DOHH2 (cell line): ENCODE measurements at regions not wholly inside any gene's neighbourhood (a gene's known extent, or its start where the extent isn't known, plus 50 kb on each side); places are given as distances from the start of the nearest gene placed in this dataset.

Experiments used
- EZH2phosphoT487 ChIP-seq: fragments of 200-600 bp; sonication (generic); IDR thresholded peaks from 2 replicates; pipeline ENCODE4 v1.6.1; 2017; ENCODE audit warnings: borderline replicate concordance, mild to moderate bottlenecking, antibody characterized with exemption, low read length, moderate library complexity, mixed read lengths
- TF ChIP-seq, protein P1 (sequence below): fragments of 200-600 bp; sonication (generic); IDR thresholded peaks from one replicate; pipeline ENCODE4 v1.5.1; 2014; ENCODE audit warnings: antibody characterized with exemption, mild to moderate bottlenecking, low read depth, low read length; ENCODE audit not compliant: poor library complexity, severe bottlenecking

DNA sequence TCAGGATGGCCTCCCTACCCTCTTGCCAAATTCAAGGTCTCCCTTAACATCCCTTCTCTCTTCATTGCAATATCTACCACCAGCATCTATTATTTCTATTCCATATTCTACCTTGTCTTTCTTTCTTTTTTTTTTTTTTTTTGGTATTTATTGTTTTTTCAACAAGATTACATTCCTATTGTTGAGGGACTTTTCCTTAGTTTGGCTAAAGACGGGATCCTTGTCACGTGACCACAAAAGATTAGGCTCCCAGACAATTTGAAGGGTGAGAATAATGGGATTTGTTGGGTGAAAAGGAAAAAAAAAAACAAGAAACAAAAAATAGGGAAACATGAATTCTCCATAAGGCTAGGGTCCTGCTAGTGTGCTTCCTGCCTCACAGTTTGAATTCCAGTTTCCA is 124.3 kb upstream of the MCHR2 start:
- TF ChIP-seq, protein P1, sequence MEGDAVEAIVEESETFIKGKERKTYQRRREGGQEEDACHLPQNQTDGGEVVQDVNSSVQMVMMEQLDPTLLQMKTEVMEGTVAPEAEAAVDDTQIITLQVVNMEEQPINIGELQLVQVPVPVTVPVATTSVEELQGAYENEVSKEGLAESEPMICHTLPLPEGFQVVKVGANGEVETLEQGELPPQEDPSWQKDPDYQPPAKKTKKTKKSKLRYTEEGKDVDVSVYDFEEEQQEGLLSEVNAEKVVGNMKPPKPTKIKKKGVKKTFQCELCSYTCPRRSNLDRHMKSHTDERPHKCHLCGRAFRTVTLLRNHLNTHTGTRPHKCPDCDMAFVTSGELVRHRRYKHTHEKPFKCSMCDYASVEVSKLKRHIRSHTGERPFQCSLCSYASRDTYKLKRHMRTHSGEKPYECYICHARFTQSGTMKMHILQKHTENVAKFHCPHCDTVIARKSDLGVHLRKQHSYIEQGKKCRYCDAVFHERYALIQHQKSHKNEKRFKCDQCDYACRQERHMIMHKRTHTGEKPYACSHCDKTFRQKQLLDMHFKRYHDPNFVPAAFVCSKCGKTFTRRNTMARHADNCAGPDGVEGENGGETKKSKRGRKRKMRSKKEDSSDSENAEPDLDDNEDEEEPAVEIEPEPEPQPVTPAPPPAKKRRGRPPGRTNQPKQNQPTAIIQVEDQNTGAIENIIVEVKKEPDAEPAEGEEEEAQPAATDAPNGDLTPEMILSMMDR, result no peak
- no peak for TF ChIP-seq EZH2phosphoT487
